ENCODE measurements at regions not wholly inside any gene's neighbourhood (a gene's known extent, or its start where the extent isn't known, plus 50 kb on each side); places are given as distances from the start of the nearest gene placed in this dataset.

GRCh38 chr17:77590951-77591735, 367.4 kb upstream of the TNRC6C start:
- no peak for DNase-seq (ENCODE audit: low read depth in 2 of 2, low spot score in 1 of 2)

GRCh38 chr17:77592106-77592865, 366.2 kb upstream of the TNRC6C start:
- no peak for DNase-seq (ENCODE audit: low read depth in 2 of 2, low spot score in 1 of 2)

GRCh38 chr17:77593081-77593480, 365.4 kb upstream of the TNRC6C start:
- DNase-seq (ENCODE audit: low read depth in 2 of 2, low spot score in 1 of 2), result no peak

GRCh38 chr17:77594416-77595209, 363.9 kb upstream of the TNRC6C start:
- no peak for DNase-seq (ENCODE audit: low read depth in 2 of 2, low spot score in 1 of 2)

- no peak for DNase-seq (ENCODE audit: low read depth in 2 of 2, low spot score in 1 of 2)
These were observed 361.7 kb upstream of the TNRC6C start for GRCh38 chr17:77596491-77597417.

GRCh38 chr17:77597418-77598240, 360.9 kb upstream of the TNRC6C start:
- DNase-seq (ENCODE audit: low read depth in 2 of 2, low spot score in 1 of 2), result no peak

- DNase-seq (ENCODE audit: low read depth in 2 of 2, low spot score in 1 of 2), result no peak
These were observed 360.3 kb upstream of the TNRC6C start for GRCh38 chr17:77598241-77598620.

- no peak for DNase-seq (ENCODE audit: low read depth in 2 of 2, low spot score in 1 of 2)
These were observed 358.8 kb upstream of the TNRC6C start for GRCh38 chr17:77599699-77600098.

GRCh38 chr17:77600346-77600745, 358.2 kb upstream of the TNRC6C start:
- no peak for DNase-seq (ENCODE audit: low read depth in 2 of 2, low spot score in 1 of 2)

- DNase-seq (ENCODE audit: low read depth in 2 of 2, low spot score in 1 of 2), result no peak
These were observed 357.2 kb upstream of the TNRC6C start for GRCh38 chr17:77601054-77601979.

- no peak for DNase-seq (ENCODE audit: low read depth in 2 of 2, low spot score in 1 of 2)
These were observed 356.3 kb upstream of the TNRC6C start for GRCh38 chr17:77602062-77602746.

GRCh38 chr17:77602883-77603640, 355.4 kb upstream of the TNRC6C start:
- no peak for DNase-seq (ENCODE audit: low read depth in 2 of 2, low spot score in 1 of 2)

- no peak for DNase-seq (ENCODE audit: low read depth in 2 of 2, low spot score in 1 of 2)
These were observed 354.1 kb upstream of the TNRC6C start for GRCh38 chr17:77604301-77604972.

GRCh38 chr17:77604973-77605313, 353.6 kb upstream of the TNRC6C start:
- no peak for DNase-seq (ENCODE audit: low read depth in 2 of 2, low spot score in 1 of 2)

GRCh38 chr17:77606146-77606864, 352.2 kb upstream of the TNRC6C start:
- no peak for DNase-seq (ENCODE audit: low read depth in 2 of 2, low spot score in 1 of 2)

GRCh38 chr17:77606865-77607210, 351.7 kb upstream of the TNRC6C start:
- no peak for DNase-seq (ENCODE audit: low read depth in 2 of 2, low spot score in 1 of 2)
